SKM-1 treated with dmso at 0.1 percent for 144 hours (cell line): ENCODE measurements at regions not wholly inside any gene's neighbourhood (a gene's known extent, or its start where the extent isn't known, plus 50 kb on each side); places are given as distances from the start of the nearest gene placed in this dataset.
A peak's percentile ranks its signal among the peaks of the same experiment; 100 is the strongest.

Experiments used
- DNase-seq: peaks from one replicate; lab custom pipeline; 2025; ENCODE audit not compliant: unreplicated experiment; lab: John Stamatoyannopoulos, UW

DNA sequence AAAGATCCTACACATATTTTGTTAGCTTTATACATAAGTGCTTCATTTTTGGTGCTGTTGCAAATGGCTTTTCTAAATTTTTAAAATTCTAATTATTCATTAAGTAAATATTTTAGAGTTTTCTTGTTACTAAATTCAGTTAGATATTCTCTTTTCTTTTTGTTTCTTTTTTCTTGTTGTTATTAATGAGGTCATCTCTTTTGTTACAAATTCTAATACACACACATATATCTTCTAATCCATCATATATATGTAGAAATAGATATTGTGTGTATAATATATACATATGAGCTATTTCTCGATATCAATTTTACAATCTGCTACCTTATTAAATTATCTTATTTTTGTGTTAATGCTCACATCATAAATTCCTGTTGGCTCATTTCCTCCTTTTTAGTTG lies 255.9 kb downstream of the GALR1 start:
- no peak for DNase-seq

DNA sequence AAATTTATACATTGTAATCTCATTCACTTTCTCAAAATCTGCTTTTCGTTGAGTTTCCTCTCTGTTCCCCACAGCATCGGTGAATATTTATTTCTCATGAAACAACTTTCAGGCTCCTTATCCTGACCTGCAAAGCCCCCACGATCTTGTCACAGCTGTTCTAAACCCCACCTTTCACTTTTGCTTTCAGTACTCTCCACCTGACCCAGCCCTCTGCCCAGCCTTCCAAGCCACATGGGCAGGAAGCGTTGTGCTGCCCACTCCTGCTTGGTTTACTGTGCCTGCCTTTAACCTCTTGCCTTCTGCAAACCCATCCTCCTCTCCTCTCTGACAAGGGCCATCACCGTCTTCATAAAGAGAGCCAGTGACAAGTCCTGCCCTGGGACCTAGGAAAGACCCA lies 262.5 kb downstream of the GALR1 start:
- DNase-seq, result no peak

DNA sequence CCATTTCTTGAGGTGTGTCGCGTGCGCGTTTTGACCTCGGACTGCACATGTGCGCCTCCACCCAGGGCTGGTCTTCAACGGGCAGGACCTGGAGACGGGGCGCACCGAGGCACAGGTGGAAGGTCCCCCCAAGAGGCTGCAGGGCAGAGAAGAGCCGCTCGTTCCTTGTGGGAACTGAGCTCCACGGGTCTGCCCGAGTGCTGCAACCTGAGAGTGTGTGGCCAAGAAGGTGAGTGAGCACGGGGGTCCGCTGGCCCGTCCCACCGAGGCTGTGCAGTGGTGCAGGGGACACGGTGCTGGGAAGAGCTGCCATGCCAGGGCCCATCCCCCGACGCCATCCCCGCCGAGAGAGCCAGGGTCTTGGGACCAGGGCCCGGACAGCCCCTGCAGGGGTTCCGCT lies 268.3 kb downstream of the GALR1 start:
- DNase-seq, result no peak

- no peak for DNase-seq
These were observed 271.1 kb downstream of the GALR1 start for GRCh38 chr18:77520767-77521166.

- no peak for DNase-seq
These were observed 272.5 kb downstream of the GALR1 start for GRCh38 chr18:77522051-77522675.

GRCh38 chr18:77524909-77525308 lies 275.3 kb downstream of the GALR1 start:
- DNase-seq, result no peak

DNA sequence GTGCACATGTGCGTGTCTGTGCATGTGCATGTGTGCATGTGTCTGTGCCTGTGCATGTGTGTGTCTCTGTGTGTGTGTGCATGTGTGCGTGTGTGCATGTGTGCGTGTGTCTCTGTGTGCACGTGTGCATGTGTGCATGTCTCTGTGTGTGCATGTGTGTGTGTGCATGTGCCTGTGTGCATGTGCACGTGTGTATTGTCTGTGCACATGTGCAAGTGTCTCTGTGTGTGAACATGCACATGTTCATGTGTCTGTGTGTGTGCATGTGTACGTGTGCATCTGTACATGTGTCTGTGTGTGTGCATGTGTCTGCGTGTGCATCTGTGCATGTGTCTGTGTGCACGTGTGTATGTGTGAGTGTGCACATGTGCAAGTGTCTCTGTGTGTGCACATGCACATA lies 277.3 kb downstream of the GALR1 start:
- no peak for DNase-seq

DNA sequence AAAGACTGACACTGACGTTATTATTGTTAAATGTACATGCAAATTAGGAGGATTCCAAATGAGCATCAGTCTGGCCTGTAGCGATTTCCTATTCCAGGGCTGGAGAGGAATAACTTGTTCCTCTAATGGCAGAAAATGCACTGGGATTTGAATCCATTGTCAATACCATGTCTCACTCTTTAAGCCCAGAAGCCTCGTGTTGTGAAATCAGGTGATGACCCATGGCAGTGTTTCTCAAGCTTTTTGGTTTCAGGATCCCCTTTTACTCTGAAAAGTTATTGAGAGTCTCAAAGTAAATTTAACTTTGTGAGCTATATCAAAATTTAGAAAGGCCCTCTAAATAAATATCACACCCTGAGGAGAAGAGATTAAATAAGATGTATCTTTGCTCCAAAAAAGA lies 279.2 kb downstream of the GALR1 start:
- DNase-seq, result peak; percentile 44

DNA sequence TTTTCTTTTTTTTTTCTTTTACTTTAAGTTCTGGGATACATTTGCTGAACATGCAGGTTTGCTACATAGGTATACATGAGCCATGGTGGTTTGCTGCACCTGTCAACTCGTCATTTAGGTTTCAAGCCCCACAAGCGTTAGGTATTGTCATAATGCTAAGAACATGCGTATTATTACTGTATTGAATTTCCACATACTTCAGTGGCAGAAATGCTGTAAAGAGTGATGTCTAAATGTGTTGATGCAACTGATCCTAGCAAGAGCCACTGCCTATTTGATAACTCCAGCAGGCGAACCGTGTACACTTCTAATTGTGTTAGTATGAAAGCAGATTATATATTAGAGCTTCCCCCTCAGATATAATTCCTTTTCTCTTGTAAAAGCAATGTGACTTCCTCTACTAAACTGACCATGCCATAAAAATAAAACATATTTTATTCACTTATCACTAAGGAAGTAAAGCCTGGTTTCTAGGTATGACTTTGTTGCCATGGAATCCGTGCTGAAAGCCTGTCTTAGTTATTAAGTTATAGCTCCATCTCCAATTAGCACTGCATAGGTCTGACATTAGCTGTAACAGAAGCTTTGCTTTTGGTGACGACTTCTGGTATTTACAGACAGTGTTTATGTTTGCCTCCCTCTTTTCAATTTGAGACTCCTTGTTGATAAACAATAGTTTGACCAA lies 280.0 kb downstream of the GALR1 start:
- no peak for DNase-seq

GRCh38 chr18:77530732-77531131 lies 281.1 kb downstream of the GALR1 start:
- no peak for DNase-seq

GRCh38 chr18:77539860-77540259 lies 290.2 kb downstream of the GALR1 start:
- DNase-seq, result no peak

DNA sequence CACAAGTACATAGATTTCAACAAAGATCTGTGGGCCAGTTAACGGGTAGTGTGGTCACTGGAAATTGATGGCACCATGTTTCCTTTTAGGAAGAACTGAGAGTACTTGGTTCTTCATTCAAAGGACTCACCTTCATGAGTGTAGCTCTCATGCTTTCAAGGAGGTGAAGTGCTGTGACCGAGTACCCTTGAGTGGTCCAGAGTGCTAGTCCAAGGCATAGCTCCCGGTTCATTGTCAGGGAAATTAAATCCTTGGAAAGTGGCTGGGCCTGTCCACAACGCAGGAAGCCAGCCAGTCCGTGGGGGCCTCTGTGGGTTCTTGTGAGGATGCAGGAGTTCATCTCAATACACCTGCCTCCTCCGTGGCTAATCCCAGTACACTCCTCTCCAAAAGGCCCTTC lies 295.1 kb downstream of the GALR1 start:
- DNase-seq, result no peak

DNA sequence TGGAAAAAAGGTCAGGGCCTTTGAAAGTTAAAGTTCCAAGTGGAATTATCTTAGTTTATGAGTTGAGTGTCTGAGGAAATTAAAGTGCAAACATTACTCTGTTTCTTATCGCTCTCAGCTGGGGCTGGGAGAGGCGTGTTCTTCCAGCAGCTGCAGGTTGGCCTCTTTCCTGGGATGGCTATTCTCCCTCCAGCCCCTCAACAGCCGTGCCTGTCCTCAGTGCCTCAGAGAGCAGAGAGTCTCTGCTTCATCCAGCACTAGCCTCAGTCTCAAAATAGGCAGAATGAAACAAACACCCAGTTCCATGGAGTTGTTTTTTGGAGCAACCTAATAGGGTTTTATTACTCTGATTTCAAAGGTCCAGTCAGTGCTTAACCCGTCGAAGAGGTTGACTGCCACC lies 298.1 kb downstream of the GALR1 start:
- DNase-seq, result no peak

DNA sequence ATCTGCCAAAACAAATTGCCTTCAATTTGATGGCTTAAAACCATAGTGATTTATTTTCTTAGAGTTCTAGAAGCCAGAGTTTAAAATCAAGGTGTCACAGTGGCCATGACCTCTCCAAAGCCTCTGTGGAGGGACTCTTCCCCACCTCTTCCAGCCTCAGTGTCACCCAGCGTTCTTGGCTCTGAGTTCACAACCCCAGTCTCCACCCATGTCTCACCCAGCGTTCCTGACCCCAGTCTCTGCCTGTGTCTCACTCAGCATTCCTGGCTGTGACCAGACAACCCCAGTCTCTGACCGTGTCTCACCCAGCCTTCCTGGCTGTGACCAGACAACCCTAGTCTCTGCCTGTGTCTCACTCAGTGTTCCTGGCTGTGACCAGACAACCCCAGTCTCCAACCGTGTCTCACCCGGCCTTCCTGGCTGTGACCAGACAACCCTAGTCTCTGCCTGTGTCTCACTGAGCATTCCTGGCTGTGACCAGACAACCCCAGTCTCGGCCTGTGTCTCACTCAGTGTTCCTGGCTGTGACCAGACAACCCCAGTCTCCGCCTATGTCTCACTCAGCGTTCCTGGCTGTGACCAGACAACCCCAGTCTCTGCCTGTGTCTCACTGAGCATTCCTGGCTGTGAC lies 299.3 kb downstream of the GALR1 start:
- DNase-seq, result no peak

- DNase-seq, result no peak
These were observed 301.0 kb downstream of the GALR1 start for GRCh38 chr18:77550625-77551024.

DNA sequence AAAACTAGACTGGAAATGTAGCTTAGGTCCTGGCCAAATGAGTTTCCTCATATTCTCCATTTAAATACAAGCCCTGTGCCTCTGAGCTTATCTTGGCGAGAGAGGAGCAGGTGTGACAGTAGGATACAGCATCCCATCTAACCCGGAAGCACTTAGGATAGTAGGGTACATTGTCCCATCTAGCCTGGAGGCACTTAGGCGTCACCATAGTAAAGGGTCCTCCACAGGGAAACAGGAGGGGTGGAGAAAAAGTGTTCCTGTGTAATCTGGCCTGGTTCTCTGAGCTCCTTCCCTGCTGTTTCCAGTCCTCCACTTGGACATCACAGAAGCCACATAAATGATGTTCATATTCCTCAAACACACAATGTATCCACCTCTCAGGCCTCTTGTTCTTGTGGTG lies 301.4 kb downstream of the GALR1 start:
- DNase-seq, result no peak

DNA sequence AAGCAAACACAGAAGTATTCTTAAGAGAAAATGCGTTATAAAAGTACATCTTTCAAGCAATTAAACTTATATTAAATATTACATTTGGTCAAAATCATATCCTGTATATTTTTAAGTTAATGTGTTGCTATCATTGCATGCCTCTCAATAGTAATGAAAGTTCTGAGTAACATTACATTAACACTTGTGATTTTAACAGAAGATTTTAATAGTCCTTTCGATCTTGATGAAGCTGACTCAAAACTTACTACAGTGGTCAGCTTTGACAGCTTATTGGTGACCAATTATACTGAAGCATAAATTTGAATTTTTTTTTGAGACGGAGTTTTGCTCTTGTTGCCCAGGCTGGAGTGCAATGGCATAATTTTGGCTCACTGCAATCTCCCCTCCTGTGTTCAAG lies 303.3 kb downstream of the GALR1 start:
- no peak for DNase-seq

DNA sequence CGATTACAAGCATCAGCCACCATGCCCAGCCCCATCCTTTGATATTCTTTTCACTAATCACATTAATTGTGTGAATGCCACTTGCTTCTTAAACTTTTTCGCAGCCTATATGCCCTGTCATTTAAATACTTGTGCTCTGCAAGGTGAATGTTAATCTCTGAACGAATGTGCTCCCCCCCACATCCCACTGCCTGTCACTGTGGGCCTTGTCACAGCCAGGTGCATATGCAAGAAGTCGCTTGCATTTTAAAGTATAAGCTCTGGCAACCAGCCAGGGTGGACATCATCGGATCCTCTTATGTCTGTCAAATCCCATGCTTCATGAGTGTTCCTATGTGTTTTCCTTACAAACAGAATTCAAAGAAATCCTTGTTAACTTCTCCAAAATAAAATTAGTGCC lies 304.4 kb downstream of the GALR1 start:
- DNase-seq, result no peak

DNA sequence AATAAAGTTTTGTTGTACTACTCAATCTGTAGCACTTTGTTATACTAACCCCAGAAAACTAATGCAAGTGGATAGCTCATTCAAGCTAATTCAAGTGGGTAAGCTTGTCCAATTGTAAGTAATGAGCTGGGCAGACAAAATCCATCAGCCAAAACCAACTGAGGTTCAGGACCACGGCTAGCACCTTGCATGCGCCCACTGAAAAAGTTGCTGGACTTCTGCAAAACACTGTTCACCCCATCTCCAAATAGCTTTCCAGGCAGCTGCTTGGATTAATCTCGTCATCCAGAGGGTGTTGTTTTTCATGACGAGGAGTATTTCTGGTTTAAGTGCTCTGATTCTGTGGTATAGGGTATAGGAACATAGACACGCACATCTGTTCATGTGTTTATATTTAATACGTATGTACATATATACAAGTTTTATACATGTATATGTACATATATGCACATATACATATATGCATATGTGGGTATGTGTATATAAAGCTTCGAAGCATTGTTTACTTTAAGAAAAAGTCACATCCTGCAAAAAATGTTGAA lies 307.5 kb downstream of the GALR1 start:
- DNase-seq, result no peak

DNA sequence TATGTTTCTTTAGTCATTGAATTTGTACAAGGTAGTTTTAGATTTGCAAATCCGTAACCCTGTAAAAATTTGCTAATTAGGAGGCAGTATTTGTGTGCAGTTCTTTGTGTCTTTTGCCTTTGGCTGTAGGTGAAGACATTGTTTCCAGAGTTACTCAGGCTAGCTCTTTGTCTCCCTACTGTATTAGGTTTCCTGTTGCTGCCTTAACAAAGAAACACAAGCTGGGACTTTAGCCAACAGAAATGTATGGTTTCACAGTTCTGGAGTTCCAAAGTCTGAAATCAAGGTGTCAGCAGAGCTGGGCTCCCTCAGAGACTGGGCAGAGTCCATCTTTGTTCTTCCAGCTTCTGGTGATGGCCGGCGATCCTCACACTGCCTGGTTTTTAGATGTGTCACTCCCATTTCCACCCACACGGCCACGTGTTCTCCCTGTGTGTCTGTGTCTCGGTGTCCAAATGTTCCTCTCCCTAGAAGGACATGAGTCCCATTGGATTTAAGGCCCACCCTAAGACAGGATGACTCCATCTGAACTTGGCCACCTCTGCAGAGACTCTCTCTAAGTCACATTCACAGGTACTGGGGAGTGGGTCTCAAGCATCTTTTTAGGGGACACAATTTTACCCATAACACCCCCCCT lies 309.7 kb downstream of the GALR1 start:
- no peak for DNase-seq

DNA sequence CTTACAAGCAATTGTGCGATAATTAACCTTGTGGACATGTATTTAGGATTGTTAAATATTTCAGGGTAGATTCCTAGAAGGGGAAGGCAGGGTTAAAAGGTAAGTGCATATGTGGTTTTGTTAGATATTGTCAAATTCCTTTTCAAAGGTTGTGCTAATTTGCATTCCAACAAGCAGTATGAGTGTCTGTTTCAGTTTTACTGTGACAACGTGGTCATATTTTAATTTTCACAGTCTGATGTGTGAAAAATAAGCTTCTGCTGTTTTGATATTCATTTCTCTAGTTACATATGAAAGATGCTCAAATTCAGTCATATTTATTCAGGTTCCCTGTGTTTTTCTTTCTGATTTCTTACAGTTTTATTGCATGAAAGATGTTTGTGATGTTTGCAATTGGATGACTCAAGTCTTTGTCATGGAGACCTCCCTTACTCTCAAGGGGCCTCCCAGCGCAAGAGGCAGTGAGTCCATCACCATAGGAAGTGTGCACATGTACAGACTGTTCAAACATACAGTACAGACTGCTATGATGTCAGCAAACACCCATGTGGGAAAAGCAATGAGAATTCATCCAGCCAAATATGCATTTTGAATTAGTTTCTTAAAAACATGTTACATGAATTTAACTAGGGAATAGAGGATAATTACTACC lies 310.8 kb downstream of the GALR1 start:
- DNase-seq, result no peak
